ENCODE measurements at regions not wholly inside any gene's neighbourhood (a gene's known extent, or its start where the extent isn't known, plus 50 kb on each side); places are given as distances from the start of the nearest gene placed in this dataset.
"Not testable (repeated sequence)": the region's sequence is repeated elsewhere in the genome, so short reads cannot be mapped to it uniquely, and the experiment has no call there.

DNA sequence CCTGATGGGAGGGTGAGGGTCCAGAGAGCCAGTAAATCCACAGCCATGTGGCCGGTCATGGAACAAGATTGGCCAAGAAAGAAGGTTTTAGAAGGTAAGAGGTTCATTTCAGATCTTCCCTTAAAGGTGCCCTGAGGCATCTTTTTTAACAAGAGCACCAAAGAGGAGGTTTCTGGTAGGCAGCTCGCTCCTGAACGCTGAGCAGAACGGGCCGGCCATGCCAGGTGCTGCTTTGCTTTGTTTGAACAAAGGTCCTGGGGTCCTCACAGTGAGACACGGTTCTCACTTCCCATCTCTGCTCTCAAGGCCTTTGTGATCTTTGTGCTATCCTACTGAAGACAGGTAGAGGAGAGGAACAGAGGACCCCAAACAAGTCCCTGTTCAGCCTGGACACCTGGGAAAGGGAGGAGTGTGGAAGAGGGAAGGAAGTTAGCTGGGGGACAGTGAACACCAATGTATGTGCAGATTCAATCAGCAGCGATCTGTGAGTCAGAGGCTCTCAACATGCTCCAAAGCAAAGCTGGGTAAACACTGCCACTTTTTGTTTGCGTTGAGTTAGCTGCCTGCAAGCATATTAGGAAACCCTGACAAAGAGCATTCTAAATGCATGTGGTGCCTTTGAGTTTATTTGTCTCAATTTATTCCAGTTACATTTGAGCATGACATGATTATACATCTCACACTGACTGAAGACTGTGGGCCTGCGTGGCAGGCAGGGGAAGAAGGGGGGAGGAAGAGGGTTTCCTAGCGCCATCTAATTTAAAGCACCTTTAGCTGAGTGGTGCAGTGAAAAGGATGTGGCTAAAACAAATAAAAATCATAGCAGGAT is 102.4 kb downstream of the ASB1 start:
- Mint-ChIP-seq H3K27ac (no peak overlapping the region), H3K9me3 (peaks cover 22% of the 10 kb centered on the region), H3K4me3 (no peak overlapping the region), H3K4me1 (ENCODE audit: low read depth) (no peaks in the 10 kb centered on the region), H3K36me3 (ENCODE audit: low read depth) (no peaks in the 10 kb centered on the region), H3K27me3 (ENCODE audit: low read depth) (peaks cover 2% of the 10 kb centered on the region)
- DNase-seq (ENCODE audit: low spot score), result no peak

DNA sequence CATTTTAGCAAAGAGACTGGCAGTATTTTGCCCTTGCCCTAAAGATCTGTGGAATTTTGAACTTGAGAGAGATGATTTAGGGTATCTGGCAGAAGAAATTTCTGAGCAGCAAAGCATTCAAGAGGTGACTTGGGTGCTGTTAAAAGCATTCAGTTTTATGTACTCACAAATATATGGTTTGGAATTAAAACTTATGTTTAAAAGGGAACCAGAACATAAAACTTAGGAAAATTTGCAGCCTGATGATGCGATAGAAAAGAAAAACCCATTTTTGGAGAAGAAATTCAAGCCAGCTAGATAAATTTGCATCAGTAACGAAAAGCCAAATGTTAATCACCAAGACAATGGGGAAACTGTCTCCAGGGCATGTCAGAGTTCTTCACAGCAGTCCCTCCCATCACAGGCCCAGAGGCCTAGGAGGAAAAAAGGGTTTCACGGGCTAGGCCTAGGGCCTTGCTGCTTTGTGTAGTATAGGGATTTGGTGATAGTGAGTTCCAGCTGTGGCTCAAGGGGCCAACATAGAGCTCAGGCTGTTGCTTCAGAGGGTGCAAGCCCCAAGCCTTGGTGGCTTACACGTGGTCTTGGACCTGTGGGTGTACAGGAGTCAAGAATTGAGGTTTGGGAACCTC is 104.4 kb downstream of the ASB1 start:
- not testable (repeated sequence) for H3K4me1 Mint-ChIP-seq (ENCODE audit: low read depth); H3K27me3 Mint-ChIP-seq (ENCODE audit: low read depth); H3K36me3 Mint-ChIP-seq (ENCODE audit: low read depth); DNase-seq (ENCODE audit: low spot score); H3K27ac Mint-ChIP-seq; H3K4me3 Mint-ChIP-seq
- peaks cover 22% of the 10 kb centered on the region for H3K9me3 Mint-ChIP-seq

DNA sequence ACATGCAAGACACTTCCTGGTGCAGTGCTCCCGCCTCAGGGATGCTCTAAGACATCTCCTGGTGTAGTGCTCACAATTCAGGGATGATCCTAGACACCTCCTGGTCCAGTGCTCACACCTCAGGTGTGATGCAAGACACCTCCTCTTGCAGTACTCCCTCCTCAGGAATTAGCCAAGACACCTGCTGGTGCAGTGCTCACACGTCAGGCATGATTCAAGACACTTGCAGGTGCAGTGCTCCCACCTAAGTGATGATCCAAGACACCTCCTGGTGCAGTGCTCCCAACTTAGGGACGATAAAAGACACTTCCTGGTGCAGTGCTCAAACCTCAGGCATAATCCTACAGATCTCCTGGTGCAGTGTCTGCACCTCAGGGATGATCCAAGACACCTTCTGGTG is 117.0 kb downstream of the ASB1 start:
- H3K27ac Mint-ChIP-seq; H3K4me1 Mint-ChIP-seq (ENCODE audit: low read depth); H3K9me3 Mint-ChIP-seq; DNase-seq (ENCODE audit: low spot score); H3K4me3 Mint-ChIP-seq; H3K27me3 Mint-ChIP-seq (ENCODE audit: low read depth); H3K36me3 Mint-ChIP-seq (ENCODE audit: low read depth): not testable (repeated sequence)

DNA sequence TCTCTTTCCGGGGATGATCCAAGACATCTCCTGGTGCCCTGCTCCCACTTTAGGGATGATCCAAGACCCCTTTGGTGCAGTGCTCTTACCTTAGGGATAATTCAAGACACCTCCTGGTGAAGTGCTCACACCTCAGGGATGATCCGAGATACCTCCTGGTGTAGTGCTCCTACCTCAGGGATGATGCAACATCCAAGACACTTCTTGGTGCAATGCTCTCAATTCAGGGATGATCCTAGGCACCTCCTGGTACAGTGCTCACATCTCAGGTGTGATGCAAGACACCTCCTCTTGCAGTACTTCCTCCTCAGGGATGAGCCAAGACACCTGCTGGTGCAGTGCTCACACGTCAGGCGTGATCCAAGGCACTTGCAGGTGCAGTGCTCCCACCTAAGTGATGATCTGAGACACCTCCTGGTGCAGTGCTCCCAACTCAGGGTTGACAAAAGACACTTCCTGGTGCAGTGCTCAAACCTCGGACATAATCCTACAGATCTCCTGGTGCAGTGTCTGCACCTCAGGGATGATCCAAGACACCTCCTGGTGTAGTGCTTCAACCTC is 122.3 kb downstream of the ASB1 start:
- Mint-ChIP-seq H3K27me3 (ENCODE audit: low read depth) (no peaks in the 10 kb centered on the region), H3K9me3 (no peaks in the 10 kb centered on the region), H3K27ac (no peak overlapping the region)

DNA sequence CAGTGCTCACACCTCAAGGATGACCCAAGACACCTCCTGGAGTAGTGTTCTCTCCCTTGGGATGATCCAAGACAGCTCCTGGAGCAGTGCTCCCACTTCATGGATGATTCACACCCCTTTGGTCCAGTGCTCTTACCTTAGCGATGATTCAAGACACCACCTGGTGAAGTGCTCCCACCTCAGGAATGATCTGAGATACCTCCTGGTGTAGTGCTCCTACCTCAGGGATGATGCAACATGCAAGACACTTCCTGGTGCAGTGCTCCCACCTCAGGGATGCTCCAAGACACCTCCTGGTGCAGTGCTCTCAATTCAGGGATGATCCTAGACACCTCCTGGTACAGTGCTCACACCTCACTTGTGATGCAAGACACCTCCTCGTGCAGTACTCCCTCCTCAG is 123.1 kb downstream of the ASB1 start:
- no peak overlapping the region for H3K4me3 Mint-ChIP-seq
- H3K9me3 Mint-ChIP-seq, result no peaks in the 10 kb centered on the region

More for the DNA sequence above, 122.3 kb downstream of the ASB1 start:
- no peak for DNase-seq (ENCODE audit: low spot score)
- Mint-ChIP-seq H3K36me3 (ENCODE audit: low read depth) (no peaks in the 10 kb centered on the region), H3K4me1 (ENCODE audit: low read depth) (no peaks in the 10 kb centered on the region), H3K4me3 (no peak overlapping the region)

DNA sequence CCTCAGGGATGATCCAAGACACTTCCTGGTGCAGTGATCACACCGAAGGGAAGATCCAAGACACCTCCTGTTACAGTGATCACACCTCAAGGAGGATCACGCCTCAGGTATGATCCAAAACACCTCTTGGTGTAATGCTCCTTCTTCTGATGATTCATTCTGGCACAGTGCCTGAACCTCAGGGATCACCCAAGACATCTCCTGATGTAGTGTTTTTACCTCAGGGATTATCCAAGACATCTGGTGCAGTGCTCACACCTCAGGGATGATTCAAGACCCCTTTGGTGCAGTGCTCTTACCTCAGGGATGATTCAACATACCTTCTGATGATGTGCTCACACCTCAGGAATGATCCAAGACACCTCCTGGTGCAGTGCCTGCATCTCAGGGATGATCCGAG is 124.4 kb downstream of the ASB1 start:
- no peaks in the 10 kb centered on the region for H3K4me1 Mint-ChIP-seq (ENCODE audit: low read depth)
- H3K9me3 Mint-ChIP-seq, result no peaks in the 10 kb centered on the region
- H3K27me3 Mint-ChIP-seq (ENCODE audit: low read depth), result no peaks in the 10 kb centered on the region
- H3K36me3 Mint-ChIP-seq (ENCODE audit: low read depth), result no peaks in the 10 kb centered on the region
- H3K27ac Mint-ChIP-seq, result no peak overlapping the region
- H3K4me3 Mint-ChIP-seq, result no peak overlapping the region
- no peak for DNase-seq (ENCODE audit: low spot score)

More for the DNA sequence above, 123.1 kb downstream of the ASB1 start:
- Mint-ChIP-seq H3K27me3 (ENCODE audit: low read depth) (no peaks in the 10 kb centered on the region), H3K36me3 (ENCODE audit: low read depth) (no peaks in the 10 kb centered on the region), H3K27ac (no peak overlapping the region), H3K4me1 (ENCODE audit: low read depth) (no peaks in the 10 kb centered on the region)
- no peak for DNase-seq (ENCODE audit: low spot score)

DNA sequence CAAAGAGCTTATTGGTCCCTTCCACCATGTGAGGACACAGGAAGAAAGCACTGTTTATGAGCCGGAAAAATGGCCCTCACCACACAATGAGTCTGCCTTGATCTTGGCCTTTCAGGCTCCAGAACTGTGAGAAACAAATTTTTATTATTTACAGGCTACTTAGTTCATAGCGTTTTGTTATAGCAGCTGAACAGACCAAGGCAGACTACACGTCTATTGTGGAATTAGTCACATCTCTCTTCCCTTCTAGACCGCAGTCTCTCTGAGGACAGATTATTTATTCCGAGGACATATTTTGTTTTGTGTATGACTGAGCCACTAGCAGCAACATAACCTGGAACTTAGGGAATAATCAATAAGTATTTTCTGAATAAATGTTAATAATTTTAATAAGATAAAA is 125.5 kb downstream of the ASB1 start:
- H3K27ac Mint-ChIP-seq, result no peak overlapping the region
- H3K36me3 Mint-ChIP-seq (ENCODE audit: low read depth), result no peaks in the 10 kb centered on the region
- H3K4me1 Mint-ChIP-seq (ENCODE audit: low read depth), result no peaks in the 10 kb centered on the region
- no peaks in the 10 kb centered on the region for H3K9me3 Mint-ChIP-seq
- no peaks in the 10 kb centered on the region for H3K27me3 Mint-ChIP-seq (ENCODE audit: low read depth)
- H3K4me3 Mint-ChIP-seq, result no peak overlapping the region
- no peak for DNase-seq (ENCODE audit: low spot score)

DNA sequence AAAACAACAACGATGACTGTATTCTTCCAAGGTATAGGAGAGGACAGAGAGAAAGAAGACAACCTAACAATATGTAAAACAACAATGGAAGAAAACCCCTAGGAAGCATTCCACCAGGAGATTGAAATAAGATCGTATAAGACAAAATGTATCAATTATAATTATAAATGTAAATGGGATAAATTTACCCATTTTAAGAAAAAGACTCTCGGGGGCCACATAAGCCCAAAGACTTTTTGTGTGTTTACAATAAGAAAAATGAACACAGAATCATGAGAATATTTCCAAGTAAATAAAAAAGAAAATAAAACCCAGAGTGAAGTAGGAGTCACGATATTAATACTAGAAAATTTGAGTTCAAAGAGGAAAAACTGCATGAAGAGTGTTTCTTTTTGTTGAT is 126.4 kb downstream of the ASB1 start:
- H3K4me1 Mint-ChIP-seq (ENCODE audit: low read depth), result no peaks in the 10 kb centered on the region
- H3K4me3 Mint-ChIP-seq, result no peak overlapping the region
- DNase-seq (ENCODE audit: low spot score), result no peak
- no peaks in the 10 kb centered on the region for H3K27me3 Mint-ChIP-seq (ENCODE audit: low read depth)
- no peak overlapping the region for H3K27ac Mint-ChIP-seq
- no peaks in the 10 kb centered on the region for H3K36me3 Mint-ChIP-seq (ENCODE audit: low read depth)
- no peaks in the 10 kb centered on the region for H3K9me3 Mint-ChIP-seq

DNA sequence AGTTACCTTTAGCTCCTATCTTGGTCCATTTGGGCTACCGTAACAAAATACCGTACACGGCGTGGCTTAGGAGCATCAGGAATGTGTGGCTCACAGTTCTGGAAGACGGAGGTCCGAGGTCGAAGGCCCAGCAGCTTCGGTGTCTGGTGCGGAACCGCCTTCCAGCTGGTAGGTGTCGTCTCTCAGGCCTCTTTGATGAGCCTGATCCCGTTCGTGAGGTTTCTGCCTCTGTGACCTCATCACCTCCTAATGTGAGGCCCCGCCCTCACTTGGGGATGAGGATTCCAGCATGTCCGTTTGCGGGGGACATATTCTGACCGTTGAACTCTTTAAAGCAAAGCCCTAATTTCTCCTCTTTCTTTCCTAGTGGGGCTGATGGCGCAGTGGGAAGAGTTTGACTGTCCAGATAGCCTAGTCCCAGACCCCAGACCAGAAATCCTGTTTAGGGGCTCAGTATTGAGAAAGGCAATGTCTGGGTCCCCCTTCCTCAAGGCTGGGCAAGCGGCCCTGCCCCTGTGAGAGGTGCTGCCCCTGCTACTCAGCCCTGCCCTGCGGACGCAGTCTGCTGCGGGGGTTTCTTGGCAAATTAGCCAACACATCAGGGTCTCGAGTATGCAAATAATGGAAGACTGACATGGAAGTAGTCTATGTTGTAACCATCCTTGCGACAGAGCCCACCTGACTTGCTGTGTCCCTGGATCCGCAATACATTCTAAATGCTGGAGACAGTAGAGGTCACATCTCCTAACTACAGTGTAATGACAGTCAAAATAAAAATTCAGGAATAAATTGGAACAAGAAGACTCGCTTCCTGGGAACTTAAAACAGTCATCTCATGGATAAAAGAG is 128.0 kb downstream of the ASB1 start:
- H3K36me3 Mint-ChIP-seq (ENCODE audit: low read depth), result no peaks in the 10 kb centered on the region

DNA sequence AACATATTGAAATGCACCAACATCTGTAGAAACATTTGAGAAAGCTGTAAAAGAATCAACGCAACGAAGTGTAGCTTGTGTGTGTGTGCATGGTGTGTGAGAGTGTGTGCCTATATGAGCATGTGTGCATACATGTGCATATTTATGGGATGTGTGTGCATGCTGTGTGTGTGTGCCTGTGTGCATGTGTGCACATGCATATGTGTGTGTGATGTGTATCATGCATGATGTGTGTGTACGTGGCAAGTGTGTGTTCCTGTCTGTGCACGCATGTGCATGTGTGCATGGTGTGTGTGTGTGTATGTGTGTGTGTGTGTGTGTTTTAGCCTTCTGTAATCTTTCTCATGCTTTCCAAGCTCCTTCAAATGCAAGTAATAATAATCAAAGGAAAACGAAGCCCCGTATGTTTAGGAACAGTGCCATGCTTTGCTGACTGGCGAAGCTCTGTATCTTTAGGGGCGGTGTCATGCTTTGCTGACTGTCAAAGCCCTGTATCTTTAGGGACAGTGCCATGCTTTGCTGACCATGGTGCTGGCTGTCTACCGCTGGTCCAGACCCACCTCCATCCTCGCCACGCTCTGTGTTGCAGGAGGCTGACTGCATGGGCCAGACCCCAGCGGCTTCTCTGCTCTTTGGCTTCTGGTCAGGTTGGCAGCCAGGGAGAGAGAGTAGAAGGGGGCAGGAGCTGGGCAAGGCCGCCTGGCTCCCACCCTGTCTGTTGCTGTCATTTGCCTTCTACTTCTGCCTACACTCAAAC is 129.2 kb downstream of the ASB1 start:
- Mint-ChIP-seq H3K4me1 (ENCODE audit: low read depth) (no peaks in the 10 kb centered on the region), H3K27me3 (ENCODE audit: low read depth) (no peaks in the 10 kb centered on the region), H3K27ac (no peak overlapping the region)

More for the DNA sequence above, 128.0 kb downstream of the ASB1 start:
- no peak overlapping the region for H3K27ac Mint-ChIP-seq
- no peak for DNase-seq (ENCODE audit: low spot score)
- H3K4me3 Mint-ChIP-seq, result no peak overlapping the region
- no peaks in the 10 kb centered on the region for H3K4me1 Mint-ChIP-seq (ENCODE audit: low read depth)
- H3K27me3 Mint-ChIP-seq (ENCODE audit: low read depth), result no peaks in the 10 kb centered on the region
- no peaks in the 10 kb centered on the region for H3K9me3 Mint-ChIP-seq

DNA sequence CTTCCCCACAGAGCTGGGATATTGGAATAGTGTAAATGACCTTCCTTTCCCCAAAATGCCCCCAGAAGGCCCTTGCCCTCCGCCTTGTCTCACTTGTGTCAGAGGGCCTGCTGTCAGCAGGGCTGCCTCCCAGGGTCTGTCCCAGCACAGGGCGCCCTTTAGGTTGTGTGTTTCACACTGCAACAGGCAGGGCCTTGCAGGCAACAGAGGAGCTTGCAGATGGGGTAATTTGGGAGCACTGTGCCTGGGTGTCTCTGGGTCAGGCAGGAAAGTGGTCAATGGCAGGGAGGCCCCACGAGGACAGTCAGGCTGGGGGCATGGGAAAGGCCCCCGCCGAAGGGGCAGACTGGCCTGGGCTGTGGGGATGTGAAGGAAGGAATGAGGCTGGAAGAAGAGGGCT is 130.7 kb downstream of the ASB1 start:
- no peak for DNase-seq (ENCODE audit: low spot score)
- Mint-ChIP-seq H3K4me3 (no peak overlapping the region), H3K27me3 (ENCODE audit: low read depth) (no peaks in the 10 kb centered on the region), H3K4me1 (ENCODE audit: low read depth) (no peaks in the 10 kb centered on the region), H3K9me3 (no peaks in the 10 kb centered on the region), H3K36me3 (ENCODE audit: low read depth) (no peaks in the 10 kb centered on the region), H3K27ac (no peak overlapping the region)

More for the DNA sequence above, 129.2 kb downstream of the ASB1 start:
- Mint-ChIP-seq H3K36me3 (ENCODE audit: low read depth) (no peaks in the 10 kb centered on the region), H3K9me3 (no peaks in the 10 kb centered on the region), H3K4me3 (no peak overlapping the region)
- no peak for DNase-seq (ENCODE audit: low spot score)

DNA sequence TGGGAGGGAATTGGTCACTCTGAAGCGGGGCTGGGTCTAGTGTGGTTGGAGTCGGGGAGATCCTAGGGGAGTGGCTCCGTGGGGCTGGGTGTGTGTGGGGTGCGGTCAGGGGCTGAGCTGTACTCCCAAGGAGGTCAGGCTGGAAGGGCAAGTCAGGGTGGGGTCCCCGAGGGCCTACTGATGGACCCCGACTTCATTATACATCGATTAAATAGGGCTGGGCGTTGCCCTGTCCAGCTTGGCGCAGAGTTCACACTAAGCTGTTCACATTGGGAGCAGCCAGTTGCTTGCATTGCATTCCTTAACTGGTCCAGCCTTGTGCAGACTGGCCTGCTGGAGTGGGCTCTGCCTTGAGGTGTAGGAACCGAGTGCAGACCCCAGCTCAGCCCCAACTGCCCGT is 131.2 kb downstream of the ASB1 start:
- Mint-ChIP-seq H3K9me3 (no peaks in the 10 kb centered on the region), H3K4me3 (no peak overlapping the region), H3K36me3 (ENCODE audit: low read depth) (no peaks in the 10 kb centered on the region), H3K27me3 (ENCODE audit: low read depth) (no peaks in the 10 kb centered on the region), H3K27ac (no peak overlapping the region), H3K4me1 (ENCODE audit: low read depth) (no peaks in the 10 kb centered on the region)
- DNase-seq (ENCODE audit: low spot score), result no peak

DNA sequence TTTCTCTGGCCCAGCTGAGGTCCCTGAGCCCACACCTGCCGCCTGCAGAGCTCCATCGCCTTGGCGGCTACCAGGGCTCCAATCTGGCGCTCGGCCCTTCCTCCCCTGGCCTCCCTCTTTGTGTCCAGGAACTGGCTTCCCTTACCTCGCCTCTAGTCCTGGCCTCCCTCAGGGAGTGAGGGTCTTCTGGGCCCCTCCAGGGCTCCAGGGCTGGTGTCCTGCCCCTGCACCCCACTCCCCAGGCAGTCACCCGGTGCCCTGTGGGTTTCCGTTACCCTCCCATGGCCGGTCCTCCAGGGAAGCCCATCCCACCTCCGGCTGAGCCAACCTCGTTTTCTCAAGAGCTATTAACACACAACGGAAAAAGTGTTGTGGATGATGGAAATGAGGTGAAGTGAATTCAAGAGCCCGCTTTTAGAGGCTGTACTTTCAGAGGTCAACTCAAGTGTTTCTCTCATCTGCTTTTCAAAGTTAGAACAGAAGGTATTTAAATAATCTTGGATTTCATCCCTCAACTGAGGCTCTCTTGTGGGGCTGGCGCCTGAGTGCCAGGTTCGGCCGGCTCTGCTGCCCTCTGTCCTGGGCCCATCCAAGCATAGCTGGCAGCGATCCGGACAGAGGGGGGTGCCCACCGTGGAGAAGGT is 131.9 kb downstream of the ASB1 start:
- Mint-ChIP-seq H3K27ac (no peak overlapping the region), H3K27me3 (ENCODE audit: low read depth) (no peaks in the 10 kb centered on the region), H3K4me3 (no peak overlapping the region), H3K9me3 (no peaks in the 10 kb centered on the region), H3K4me1 (ENCODE audit: low read depth) (no peaks in the 10 kb centered on the region), H3K36me3 (ENCODE audit: low read depth) (no peaks in the 10 kb centered on the region)
- no peak for DNase-seq (ENCODE audit: low spot score)
